Fibroblast of skin of right quadriceps (primary cell): ENCODE measurements at regions not wholly inside any gene's neighbourhood (a gene's known extent, or its start where the extent isn't known, plus 50 kb on each side); places are given as distances from the start of the nearest gene placed in this dataset.

Experiments used
- DNase-seq: peaks from one replicate; pipeline ENCODE4 v3.0.0-alpha.2; 2013

- DNase-seq = no peak
Observed at GRCh38 chr5:174414315-174414710, 310.1 kb upstream of the MSX2 start.

GRCh38 chr5:174418809-174419539 lies 305.4 kb upstream of the MSX2 start:
- peak; percentile 22 for DNase-seq

GRCh38 chr5:174419540-174420132 lies 304.7 kb upstream of the MSX2 start:
- peak; percentile 85 for DNase-seq

GRCh38 chr5:174420651-174421407 lies 303.6 kb upstream of the MSX2 start:
- DNase-seq = peak; percentile 33

GRCh38 chr5:174421408-174421805 lies 303.0 kb upstream of the MSX2 start:
- no peak for DNase-seq

- DNase-seq = no peak
Observed at GRCh38 chr5:174423558-174423957, 300.8 kb upstream of the MSX2 start.

GRCh38 chr5:174424219-174425053 lies 299.9 kb upstream of the MSX2 start:
- DNase-seq = no peak

- DNase-seq = no peak
Observed at GRCh38 chr5:174425271-174425963, 299.0 kb upstream of the MSX2 start.

- no peak for DNase-seq
Observed at GRCh38 chr5:174425964-174426290, 298.5 kb upstream of the MSX2 start.

GRCh38 chr5:174426388-174426787 lies 298.0 kb upstream of the MSX2 start:
- no peak for DNase-seq

- no peak for DNase-seq
Observed at GRCh38 chr5:174426851-174427250, 297.5 kb upstream of the MSX2 start.

GRCh38 chr5:174427304-174427703 lies 297.1 kb upstream of the MSX2 start:
- no peak for DNase-seq

GRCh38 chr5:174428895-174429294 lies 295.5 kb upstream of the MSX2 start:
- DNase-seq = no peak

GRCh38 chr5:174430940-174431339 lies 293.4 kb upstream of the MSX2 start:
- no peak for DNase-seq

GRCh38 chr5:174431504-174431903 lies 292.9 kb upstream of the MSX2 start:
- no peak for DNase-seq

- no peak for DNase-seq
Observed at GRCh38 chr5:174433098-174433497, 291.3 kb upstream of the MSX2 start.

GRCh38 chr5:174436750-174437149 lies 287.6 kb upstream of the MSX2 start:
- no peak for DNase-seq

- no peak for DNase-seq
Observed at GRCh38 chr5:174444479-174445188, 279.7 kb upstream of the MSX2 start.

- no peak for DNase-seq
Observed at GRCh38 chr5:174446446-174446845, 277.9 kb upstream of the MSX2 start.

GRCh38 chr5:174446988-174447387 lies 277.4 kb upstream of the MSX2 start:
- DNase-seq = no peak

GRCh38 chr5:174448041-174448440 lies 276.3 kb upstream of the MSX2 start:
- no peak for DNase-seq

- DNase-seq = no peak
Observed at GRCh38 chr5:174448662-174449061, 275.7 kb upstream of the MSX2 start.
